Neuron (in vitro differentiated cells): ENCODE measurements at regions not wholly inside any gene's neighbourhood (a gene's known extent, or its start where the extent isn't known, plus 50 kb on each side); places are given as distances from the start of the nearest gene placed in this dataset.
"Not testable (repeated sequence)": the region's sequence is repeated elsewhere in the genome, so short reads cannot be mapped to it uniquely, and the experiment has no call there.

Experiments used
- H2AFZ ChIP-seq: one replicate; pipeline ENCODE4 v1.6.1; 2013; ENCODE audit warnings: low read depth, mild to moderate bottlenecking, inconsistent platforms, low read length, moderate library complexity
- H3K27me3 ChIP-seq: one replicate; pipeline ENCODE4 v1.6.1; 2013; ENCODE audit warnings: low read length; ENCODE audit not compliant: insufficient read depth
- H3K36me3 ChIP-seq: one replicate; pipeline ENCODE4 v1.6.1; 2013; ENCODE audit warnings: low read length; ENCODE audit not compliant: insufficient read depth
- H3K4me1 ChIP-seq: one replicate; pipeline ENCODE4 v1.6.1; 2013; ENCODE audit warnings: low read length; ENCODE audit not compliant: insufficient read depth
- H3K4me3 ChIP-seq: 2 replicates; pipeline ENCODE4 v1.5.1; 2013; ENCODE audit warnings: mild to moderate bottlenecking, low read length, moderate library complexity
- H3K9me3 ChIP-seq: one replicate; pipeline ENCODE4 v1.6.1; 2013; ENCODE audit warnings: low read length

DNA sequence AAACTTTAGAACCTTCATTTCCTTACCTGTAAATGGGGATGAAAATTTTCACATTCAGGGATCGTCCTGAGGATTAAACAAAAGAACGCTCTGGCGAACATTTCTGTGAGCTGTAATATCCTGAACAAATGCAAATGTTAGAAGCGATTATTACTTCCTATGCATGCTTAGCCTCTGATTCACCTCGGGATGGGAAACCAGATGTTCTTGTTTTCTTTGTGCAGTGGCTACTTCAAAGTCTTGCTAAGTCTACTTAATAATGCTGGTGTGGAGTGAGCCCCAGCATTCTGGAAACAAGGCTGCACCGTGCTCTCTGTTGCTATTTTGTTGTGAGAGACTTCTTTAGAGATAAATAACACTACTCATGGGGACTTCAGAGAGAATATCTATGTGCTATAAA is 119.1 kb upstream of the PELI1 start:
- Histone ChIP-seq H3K9me3 (no peaks in the 10 kb centered on the region), H2AFZ (no peak overlapping the region), H3K4me3 (no peak overlapping the region), H3K36me3 (no peaks in the 10 kb centered on the region), H3K27me3 (no peaks in the 10 kb centered on the region), H3K4me1 (peaks cover 25% of the 10 kb centered on the region)

DNA sequence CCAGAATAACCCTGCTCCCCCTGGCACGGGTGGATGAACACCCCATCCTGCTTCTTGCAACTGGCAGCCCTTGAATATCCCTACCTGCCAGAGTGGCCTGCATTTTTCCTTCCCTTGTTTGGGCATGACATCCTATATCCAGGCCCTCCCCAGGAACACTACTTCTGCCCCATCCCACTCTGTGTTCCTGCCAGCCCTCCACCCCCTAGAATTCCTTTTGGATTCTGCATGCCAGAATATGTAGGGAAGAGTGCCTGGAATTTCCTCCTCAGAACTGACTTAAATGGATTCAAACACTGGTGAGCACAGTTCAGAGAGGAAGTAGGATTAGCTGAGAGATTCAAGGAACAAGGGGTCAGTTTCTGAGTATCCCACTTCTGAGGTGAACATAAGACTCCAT is 123.5 kb upstream of the PELI1 start:
- no peak overlapping the region for H2AFZ ChIP-seq
- H3K4me3 ChIP-seq = no peak overlapping the region
- peaks cover 17% of the 10 kb centered on the region for H3K4me1 ChIP-seq
- H3K27me3 ChIP-seq = no peaks in the 10 kb centered on the region
- no peaks in the 10 kb centered on the region for H3K9me3 ChIP-seq
- H3K36me3 ChIP-seq = no peaks in the 10 kb centered on the region

- H3K9me3 ChIP-seq = no peaks in the 10 kb centered on the region
- H3K4me3 ChIP-seq = no peak overlapping the region
- no peak overlapping the region for H2AFZ ChIP-seq
- no peaks in the 10 kb centered on the region for H3K36me3 ChIP-seq
- H3K4me1 ChIP-seq = peaks cover 25% of the 10 kb centered on the region
- no peaks in the 10 kb centered on the region for H3K27me3 ChIP-seq
Measured at GRCh38 chr2:64268330-64269048, 124.3 kb upstream of the PELI1 start.

GRCh38 chr2:64273524-64274398 is 129.5 kb upstream of the PELI1 start:
- no peaks in the 10 kb centered on the region for H3K9me3 ChIP-seq
- peaks cover 24% of the 10 kb centered on the region for H3K4me1 ChIP-seq
- no peaks in the 10 kb centered on the region for H3K27me3 ChIP-seq
- no peak overlapping the region for H3K4me3 ChIP-seq
- peak overlapping the region; percentile 94 for H2AFZ ChIP-seq
- H3K36me3 ChIP-seq = no peaks in the 10 kb centered on the region

- H3K9me3 ChIP-seq = no peaks in the 10 kb centered on the region
- H3K4me1 ChIP-seq = peaks cover 24% of the 10 kb centered on the region
- H3K4me3 ChIP-seq = no peak overlapping the region
- no peak overlapping the region for H2AFZ ChIP-seq
- no peaks in the 10 kb centered on the region for H3K36me3 ChIP-seq
- H3K27me3 ChIP-seq = no peaks in the 10 kb centered on the region
Measured at GRCh38 chr2:64274399-64275173, 130.4 kb upstream of the PELI1 start.

DNA sequence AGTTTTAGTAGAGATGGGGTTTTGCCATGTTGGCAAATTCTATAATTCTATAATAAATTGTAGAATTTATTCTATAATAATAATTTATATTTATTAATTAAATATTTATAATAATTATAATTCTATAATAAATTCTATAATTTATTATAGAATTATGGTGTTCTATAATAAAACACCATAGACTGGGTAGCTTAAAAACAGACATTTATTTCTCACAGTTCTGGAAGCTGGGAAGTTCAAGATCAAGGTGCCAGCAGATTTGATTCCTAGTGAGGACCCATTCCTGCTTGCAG is 130.9 kb upstream of the PELI1 start:
- no peak overlapping the region for H3K4me3 ChIP-seq
- peaks cover 24% of the 10 kb centered on the region for H3K4me1 ChIP-seq
- H2AFZ ChIP-seq = no peak overlapping the region
- no peaks in the 10 kb centered on the region for H3K27me3 ChIP-seq
- no peaks in the 10 kb centered on the region for H3K36me3 ChIP-seq
- no peaks in the 10 kb centered on the region for H3K9me3 ChIP-seq

- Histone ChIP-seq H3K4me3 (no peak overlapping the region), H3K27me3 (no peaks in the 10 kb centered on the region), H3K4me1 (peaks cover 24% of the 10 kb centered on the region), H3K9me3 (no peaks in the 10 kb centered on the region), H3K36me3 (no peaks in the 10 kb centered on the region), H2AFZ (no peak overlapping the region)
Measured at GRCh38 chr2:64276417-64277095, 132.3 kb upstream of the PELI1 start.

DNA sequence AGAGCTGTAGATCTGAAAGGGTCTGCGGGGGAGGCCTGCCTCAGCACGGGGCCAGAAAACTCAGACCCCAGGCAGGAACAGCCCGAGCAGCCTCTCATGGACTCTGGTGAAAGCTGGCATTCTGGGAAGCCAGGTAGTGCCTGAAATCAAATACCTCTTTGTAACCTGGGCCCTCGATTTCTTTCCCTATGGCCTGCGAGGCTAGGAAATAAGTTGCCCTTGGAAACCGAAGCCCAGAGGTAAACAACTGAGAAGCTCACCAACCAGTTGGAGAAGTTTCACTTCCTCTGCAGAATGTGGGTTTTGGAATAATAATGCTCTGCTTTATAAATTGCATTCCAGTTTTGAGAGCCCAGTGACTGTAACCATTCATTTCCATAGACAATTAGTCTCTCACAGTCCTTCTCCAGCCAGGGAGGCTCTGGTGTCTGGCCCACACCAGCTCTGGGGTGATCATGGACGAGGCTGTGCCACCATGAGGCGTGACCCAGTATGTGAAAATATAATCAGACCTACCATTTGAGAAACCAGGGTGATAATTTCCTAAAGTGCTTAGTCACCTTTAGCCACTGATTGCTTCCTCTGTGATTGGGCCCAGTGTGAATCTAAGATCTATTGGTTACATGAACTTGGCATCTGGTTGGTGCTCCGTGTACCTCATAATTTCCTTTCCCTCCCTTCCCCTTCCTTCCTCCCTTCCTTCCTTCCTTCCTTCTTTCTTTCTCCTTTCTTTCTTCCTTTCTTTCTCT is 133.1 kb upstream of the PELI1 start:
- no peaks in the 10 kb centered on the region for H3K9me3 ChIP-seq
- no peak overlapping the region for H3K4me3 ChIP-seq
- H3K4me1 ChIP-seq = peaks cover 24% of the 10 kb centered on the region
- no peak overlapping the region for H2AFZ ChIP-seq
- H3K27me3 ChIP-seq = no peaks in the 10 kb centered on the region
- H3K36me3 ChIP-seq = no peaks in the 10 kb centered on the region

- H3K4me1 ChIP-seq, H3K27me3 ChIP-seq, H3K9me3 ChIP-seq, H3K36me3 ChIP-seq, H3K4me3 ChIP-seq, H2AFZ ChIP-seq: not testable (repeated sequence)
Measured at GRCh38 chr2:64280812-64281211, 136.6 kb upstream of the PELI1 start.

DNA sequence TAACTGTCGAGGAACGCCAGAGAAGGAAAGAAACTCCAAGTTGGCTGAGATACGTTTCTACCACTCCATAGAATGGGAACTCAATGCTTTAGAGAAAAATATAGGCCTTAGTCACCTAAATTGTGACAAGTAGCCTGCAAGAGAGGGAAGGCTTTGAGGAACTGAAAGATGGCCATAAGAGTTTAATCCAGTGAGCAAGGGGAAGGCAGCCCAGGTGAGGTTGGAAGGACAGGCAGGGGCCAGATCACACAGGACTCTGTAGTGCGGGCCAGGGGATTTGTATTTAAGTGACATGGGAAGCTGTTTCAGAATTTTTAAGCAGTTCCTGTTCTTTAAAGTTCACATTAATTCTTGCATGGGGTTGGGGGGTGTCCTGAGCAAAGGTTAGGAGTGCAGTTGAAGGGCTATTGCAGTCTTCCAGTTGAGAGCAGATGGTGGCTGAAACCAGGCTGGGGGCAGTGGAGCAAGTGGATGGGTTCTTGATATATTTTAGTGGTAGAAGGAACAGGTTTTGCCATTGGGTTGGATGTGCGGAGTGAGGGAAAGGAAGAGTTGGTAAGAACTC is 138.9 kb upstream of the PELI1 start:
- no peaks in the 10 kb centered on the region for H3K9me3 ChIP-seq
- H2AFZ ChIP-seq = no peak overlapping the region
- no peak overlapping the region for H3K4me3 ChIP-seq
- H3K4me1 ChIP-seq = no peaks in the 10 kb centered on the region
- H3K36me3 ChIP-seq = no peaks in the 10 kb centered on the region
- H3K27me3 ChIP-seq = no peaks in the 10 kb centered on the region

GRCh38 chr2:64283641-64284361 is 139.6 kb upstream of the PELI1 start:
- no peaks in the 10 kb centered on the region for H3K4me1 ChIP-seq
- H3K27me3 ChIP-seq = no peaks in the 10 kb centered on the region
- H3K4me3 ChIP-seq = no peak overlapping the region
- H2AFZ ChIP-seq = no peak overlapping the region
- no peaks in the 10 kb centered on the region for H3K36me3 ChIP-seq
- no peaks in the 10 kb centered on the region for H3K9me3 ChIP-seq

GRCh38 chr2:64284751-64285150 is 140.5 kb upstream of the PELI1 start:
- H3K4me1 ChIP-seq = no peaks in the 10 kb centered on the region
- H3K9me3 ChIP-seq = no peaks in the 10 kb centered on the region
- no peaks in the 10 kb centered on the region for H3K36me3 ChIP-seq
- H3K4me3 ChIP-seq = no peak overlapping the region
- no peak overlapping the region for H2AFZ ChIP-seq
- H3K27me3 ChIP-seq = no peaks in the 10 kb centered on the region
